HCT116 (cell line): ENCODE measurements at regions not wholly inside any gene's neighbourhood (a gene's known extent, or its start where the extent isn't known, plus 50 kb on each side); places are given as distances from the start of the nearest gene placed in this dataset.

Experiments used
- ATAC-seq: fragments of 200-7000 bp; cut with Tn5 transposase; 2 replicates; pipeline ENCODE4 v1.9.1; 2020; ENCODE audit warnings: mild to moderate bottlenecking, moderate library complexity
- BruUV-seq: library from RNA; stranded (reverse); fragments of 400-500 nt; replicated peaks from 2 replicates; lab custom pipeline; 2021; lab: Mats Ljungman, UMichigan
- CTCF ChIA-PET: fragments of 300-600 bp; sonication (Branson Sonifier 250); formaldehyde crosslinking; loops from one replicate; lab custom pipeline; 2021; ENCODE audit warnings: antibody characterized with exemption; lab: Charles Lee
- POLR2A ChIA-PET: fragments of 300-600, 350-600 bp; sonication (Branson Sonifier 250); formaldehyde crosslinking; loops from one replicate; lab custom pipeline; 2021; ENCODE audit warnings: antibody characterized with exemption; lab: Charles Lee
- RAD21 ChIA-PET, 2 experiments: fragments of 300-600 bp; sonication (Branson Sonifier 250); formaldehyde crosslinking; loops; one replicate each; lab custom pipeline; 2023; ENCODE audit warnings: low total read pairs in 2 of 2; ENCODE audit not compliant: uncharacterized antibody in 2 of 2, unreplicated experiment in 2 of 2, low non-redundant PET in 1 of 2; lab: Charles Lee
- DNase-seq: peaks from one replicate; pipeline ENCODE4 v3.0.0-alpha.2; 2010; ENCODE audit warnings: low read depth, low spot score
- H2AFZ ChIP-seq: fragments of 200-600 bp; shearing (Covaris generic), sonication (generic); 2 replicates; pipeline ENCODE4 v1.6.1; 2017; ENCODE audit warnings: low read depth, mixed run types, mixed read lengths, antibody characterized with exemption, low read length; ENCODE audit not compliant: poor library complexity, severe bottlenecking
- H3K27ac ChIP-seq: 2 replicates; pipeline ENCODE4 v1.5.1; 2012; ENCODE audit warnings: low read depth, low read length
- H3K27me3 ChIP-seq: fragments of 200-600 bp; sonication (generic); 2 replicates; pipeline ENCODE4 v1.6.1; 2016; ENCODE audit warnings: mixed run types, low read length, mixed read lengths; ENCODE audit not compliant: insufficient read depth
- H3K36me3 ChIP-seq, 2 experiments: fragments of 200-500 bp in 1 of 2; fragments of 200-600 bp in 1 of 2; sonication (Bioruptor generic) in 1 of 2; sonication (generic) in 1 of 2; 2 replicates each; pipeline versions ENCODE4 v1.5.1 to v1.6.1; 2014 to 2016; ENCODE audit warnings: low read length in 2 of 2, inconsistent platforms in 1 of 2, mixed read lengths in 1 of 2, mixed run types in 1 of 2; ENCODE audit not compliant: insufficient read depth in 2 of 2, control insufficient read depth in 1 of 2
- H3K4me1 ChIP-seq, 2 experiments: fragments of 200-600 bp in 1 of 2; sonication (generic) in 1 of 2; 2 replicates each; pipeline versions ENCODE4 v1.5.1 to v1.6.1; 2012 to 2017; ENCODE audit warnings: low read length in 2 of 2, inconsistent platforms in 1 of 2, mild to moderate bottlenecking in 1 of 2, mixed read lengths in 1 of 2, mixed run types in 1 of 2, moderate library complexity in 1 of 2; ENCODE audit not compliant: insufficient read depth in 2 of 2, control insufficient read depth in 1 of 2
- H3K4me2 ChIP-seq: fragments of 200-600 bp; sonication (generic); 2 replicates; pipeline ENCODE4 v1.6.1; 2017; ENCODE audit warnings: mixed run types, low read length, mixed read lengths
- H3K4me3 ChIP-seq, 2 experiments: fragments of 200-600 bp in 1 of 2; sonication (generic) in 1 of 2; replicated peaks in 1 of 2; 2 replicates each; pipeline ENCODE4 v1.5.1; 2011 to 2016; ENCODE audit warnings: low read length in 2 of 2, control low read depth in 1 of 2, low read depth in 1 of 2, mild to moderate bottlenecking in 1 of 2, mixed read lengths in 1 of 2, mixed run types in 1 of 2
- H3K79me2 ChIP-seq: fragments of 200-600 bp; sonication (generic); 2 replicates; pipeline ENCODE4 v1.6.1; 2017; ENCODE audit warnings: mild to moderate bottlenecking, mixed run types, low read length, moderate library complexity, mixed read lengths; ENCODE audit not compliant: insufficient read depth
- H3K9ac ChIP-seq: fragments of 200-600 bp; sonication (generic); 2 replicates; pipeline ENCODE4 v1.6.1; 2016; ENCODE audit warnings: low read length, mixed read lengths
- H3K9me2 ChIP-seq: fragments of 200-600 bp; sonication (generic), shearing (Covaris generic); 2 replicates; pipeline ENCODE4 v1.6.1; 2017; ENCODE audit warnings: mixed run types, mild to moderate bottlenecking, moderate library complexity; ENCODE audit not compliant: insufficient read depth
- H3K9me3 ChIP-seq, 2 experiments: fragments of 200-500 bp in 1 of 2; fragments of 200-600 bp in 1 of 2; sonication (Bioruptor generic) in 1 of 2; sonication (generic) in 1 of 2; 2 replicates each; pipeline ENCODE4 v1.6.1; 2014 to 2017; ENCODE audit warnings: low read length in 2 of 2, mixed read lengths in 2 of 2, inconsistent platforms in 1 of 2, low read depth in 1 of 2, mild to moderate bottlenecking in 1 of 2, mixed run types in 1 of 2, moderate library complexity in 1 of 2; ENCODE audit not compliant: control insufficient read depth in 1 of 2, insufficient read depth in 1 of 2
- H4K20me1 ChIP-seq: fragments of 200-600 bp; sonication (generic), shearing (Covaris generic); 2 replicates; pipeline ENCODE4 v1.6.1; 2017; ENCODE audit warnings: mixed run types, mild to moderate bottlenecking, moderate library complexity; ENCODE audit not compliant: insufficient read depth
- ATF3 ChIP-seq: IDR thresholded peaks from 2 replicates; pipeline ENCODE4 v1.6.1; 2012
- CEBPB ChIP-seq: IDR thresholded peaks from 2 replicates; pipeline ENCODE4 v1.6.1; 2012; ENCODE audit warnings: low read depth
- CTCF ChIP-seq, 3 experiments: fragments of 200-600 bp in 1 of 3; sonication (generic) in 1 of 3; IDR thresholded peaks in 2 of 3; conservative IDR thresholded peaks in 1 of 3; 2 replicates each; pipeline ENCODE4 v1.5.1; 2012 to 2017; ENCODE audit warnings: low read depth in 2 of 3, low read length in 2 of 3, antibody characterized with exemption in 1 of 3, borderline replicate concordance in 1 of 3, control low read depth in 1 of 3, mild to moderate bottlenecking in 1 of 3, mixed read lengths in 1 of 3, mixed run types in 1 of 3, moderate library complexity in 1 of 3; ENCODE audit not compliant: insufficient read depth in 1 of 3
- EGR1 ChIP-seq: IDR thresholded peaks from 2 replicates; pipeline ENCODE4 v1.6.1; 2012; ENCODE audit warnings: low read depth
- EZH2 ChIP-seq: fragments of 200-600 bp; sonication (generic); IDR thresholded peaks from 2 replicates; pipeline ENCODE4 v1.6.1; 2017; ENCODE audit warnings: antibody characterized with exemption, mixed run types
- EZH2phosphoT487 ChIP-seq: fragments of 200-600 bp; IDR thresholded peaks from 2 replicates; pipeline ENCODE4 v1.6.1; 2018; ENCODE audit warnings: antibody characterized with exemption, borderline replicate concordance
- FOSL1 ChIP-seq: IDR thresholded peaks from 2 replicates; pipeline ENCODE4 v1.6.1; 2012; ENCODE audit warnings: low read depth
- JUND ChIP-seq: IDR thresholded peaks from 2 replicates; pipeline ENCODE4 v1.6.1; 2012
- POLR2A ChIP-seq: IDR thresholded peaks from 2 replicates; pipeline ENCODE4 v1.7.0; 2011; ENCODE audit warnings: borderline replicate concordance; ENCODE audit not compliant: insufficient read depth, insufficient read length; ENCODE audit errors: extremely low read depth
- POLR2AphosphoS5 ChIP-seq: IDR thresholded peaks from 2 replicates; pipeline ENCODE4 v1.6.1; 2011; ENCODE audit warnings: mild to moderate bottlenecking, low read depth, low read length, moderate library complexity
- SIN3A ChIP-seq: IDR thresholded peaks from 2 replicates; pipeline ENCODE4 v1.6.1; 2012; ENCODE audit warnings: low read depth
- SP1 ChIP-seq: IDR thresholded peaks from 2 replicates; pipeline ENCODE4 v1.6.1; 2012; ENCODE audit warnings: low read depth
- SRF ChIP-seq: IDR thresholded peaks from 2 replicates; pipeline ENCODE4 v1.6.1; 2012; ENCODE audit warnings: low read depth
- TCF7L2 ChIP-seq: IDR thresholded peaks from 2 replicates; pipeline ENCODE4 v1.7.0; 2011; ENCODE audit warnings: borderline replicate concordance, inconsistent platforms; ENCODE audit not compliant: insufficient read depth, insufficient read length; ENCODE audit errors: extremely low read depth
- YY1 ChIP-seq: IDR thresholded peaks from 2 replicates; pipeline ENCODE4 v1.6.1; 2011; ENCODE audit warnings: low read length, low read depth, moderate library complexity, mild to moderate bottlenecking; ENCODE audit not compliant: insufficient replicate concordance; ENCODE audit errors: extremely low read depth
- ZFX ChIP-seq: fragments of 450-650 bp; IDR thresholded peaks from 2 replicates; pipeline ENCODE4 v1.6.1; 2017
- intact Hi-C: fragments of 100-400 bp; cut with micrococcal nuclease; formaldehyde crosslinking; loops from 2 replicates; pipeline ENCODE4 v1.10.0; 2022

GRCh38 chr6:169898788-169899480, 147.5 kb downstream of the ERMARD start:
- CTCF ChIA-PET: no interaction called here
- no peak overlapping the region for H3K27ac ChIP-seq
- RAD21 ChIA-PET: no interaction called here
- H3K9me3 ChIP-seq: no peaks in the 10 kb centered on the region
- H3K36me3 ChIP-seq: no peaks in the 10 kb centered on the region
- H2AFZ ChIP-seq: no peak overlapping the region
- POLR2A ChIA-PET: no interaction called here
- no peak overlapping the region for H3K4me3 ChIP-seq
- DNase-seq (no peak), ATAC-seq (no peak)
- H3K27me3 ChIP-seq: no peaks in the 10 kb centered on the region
- TF ChIP-seq EZH2phosphoT487 (no peak), POLR2A (no peak), POLR2AphosphoS5 (no peak), EGR1 (no peak), ZFX (no peak), YY1 (no peak)
- TF ChIP-seq, all 23 proteins: peak for 0
- H3K4me1 ChIP-seq: no peaks in the 10 kb centered on the region
- intact Hi-C loops: no loop called here
- no peaks in the 10 kb centered on the region for H3K79me2 ChIP-seq
- no peak overlapping the region for H3K4me2 ChIP-seq
- H3K9ac ChIP-seq: no peak overlapping the region
- no peaks in the 10 kb centered on the region for H4K20me1 ChIP-seq
- BruUV-seq: no TSS peak
- no peaks in the 10 kb centered on the region for H3K9me2 ChIP-seq

- ChIA-PET RAD21 (no interaction called here), CTCF (no interaction called here)
- H3K36me3 ChIP-seq: no peaks in the 10 kb centered on the region
- no peaks in the 10 kb centered on the region for H3K79me2 ChIP-seq
- no peak overlapping the region for H3K4me2 ChIP-seq
- BruUV-seq: no TSS peak
- no peaks in the 10 kb centered on the region for H3K9me3 ChIP-seq
- no peak overlapping the region for H3K27ac ChIP-seq
- no peak overlapping the region for H3K4me3 ChIP-seq
- intact Hi-C loops: no loop called here
- TF ChIP-seq POLR2A: no peak
- TF ChIP-seq EZH2: no peak
- TF ChIP-seq SRF: no peak
- no peak for TF ChIP-seq TCF7L2
- no peak for TF ChIP-seq SP1
- no peak for TF ChIP-seq ATF3
- TF ChIP-seq CEBPB: no peak
- no peak for TF ChIP-seq EGR1
- no peak for TF ChIP-seq FOSL1
- no peak for TF ChIP-seq SIN3A
- TF ChIP-seq YY1: no peak
- no peak for TF ChIP-seq JUND
- no peak for TF ChIP-seq POLR2AphosphoS5
- TF ChIP-seq CTCF (IDR thresholded peaks at IDR 0.05 in 2 of 3, conservative IDR thresholded peaks at IDR 0.05 in 1 of 3; ENCODE audit: borderline replicate concordance in 1 of 3, insufficient read depth in 1 of 3, low read depth in 2 of 3, low read length in 2 of 3): no peak
- TF ChIP-seq, all 23 proteins: peak for 0
- H3K9me2 ChIP-seq: no peaks in the 10 kb centered on the region
- POLR2A ChIA-PET: no interaction called here
- no peak for ATAC-seq
- no peak overlapping the region for H2AFZ ChIP-seq
- H3K4me1 ChIP-seq: no peaks in the 10 kb centered on the region
- H3K9ac ChIP-seq: no peak overlapping the region
- H3K27me3 ChIP-seq: no peaks in the 10 kb centered on the region
- DNase-seq: no peak
- H4K20me1 ChIP-seq: no peaks in the 10 kb centered on the region
These were observed 146.4 kb downstream of the ERMARD start for GRCh38 chr6:169897601-169898358.
